Lung (tissue), 11 donors: ENCODE measurements at regions not wholly inside any gene's neighbourhood (a gene's known extent, or its start where the extent isn't known, plus 50 kb on each side); places are given as distances from the start of the nearest gene placed in this dataset.
A peak's percentile ranks its signal among the peaks of the same experiment; 100 is the strongest.

ENCODE experiments used
- ATAC-seq: fragments of 200-7000 bp; cut with Tn5 transposase; one replicate; pipeline ENCODE4 v1.9.1; 2020; ENCODE audit warnings: moderate number of reproducible peaks; ENCODE audit not compliant: insufficient read depth, low FRiP score
- DNase-seq, 3 donors: peaks; one replicate each; pipeline ENCODE4 v3.0.0-alpha.2; 2013 to 2017
- H3K27ac ChIP-seq, 2 donors: one replicate each; pipeline ENCODE4 v1.5.1; 2013; ENCODE audit warnings: mild to moderate bottlenecking in 2 of 2, moderate library complexity in 2 of 2, control low read depth in 1 of 2, inconsistent platforms in 1 of 2, low read depth in 1 of 2, low read length in 1 of 2
- H3K27me3 ChIP-seq, 3 donors: one replicate each; pipeline ENCODE4 v1.5.1; 2013; ENCODE audit warnings: low read length in 2 of 3; ENCODE audit not compliant: control insufficient read depth in 3 of 3, insufficient read depth in 3 of 3
- H3K36me3 ChIP-seq, 4 donors: one replicate each; pipeline ENCODE4 v1.5.1; 2013; ENCODE audit warnings: low read length in 4 of 4, mild to moderate bottlenecking in 1 of 4, moderate library complexity in 1 of 4; ENCODE audit not compliant: control insufficient read depth in 4 of 4, insufficient read depth in 4 of 4
- H3K4me1 ChIP-seq, 5 donors: one replicate each; pipeline ENCODE4 v1.5.1; 2013; ENCODE audit warnings: low read length in 5 of 5, mild to moderate bottlenecking in 2 of 5, moderate library complexity in 1 of 5; ENCODE audit not compliant: control insufficient read depth in 5 of 5, insufficient read depth in 5 of 5
- H3K4me3 ChIP-seq: one replicate; pipeline ENCODE4 v1.5.1; 2013; ENCODE audit warnings: mild to moderate bottlenecking, control low read depth, moderate library complexity
- H3K9ac ChIP-seq, 2 donors: one replicate each; pipeline ENCODE4 v1.5.1; 2013; ENCODE audit warnings: low read length in 2 of 2, control low read depth in 1 of 2; ENCODE audit not compliant: insufficient read depth in 1 of 2
- H3K9me3 ChIP-seq, 4 donors: one replicate each; pipeline ENCODE4 v1.5.1; 2013; ENCODE audit warnings: low read length in 3 of 4, mild to moderate bottlenecking in 1 of 4, moderate library complexity in 1 of 4; ENCODE audit not compliant: control insufficient read depth in 4 of 4, insufficient read depth in 3 of 4
- CTCF ChIP-seq: IDR thresholded peaks from 2 replicates; pipeline ENCODE4 v1.5.1; 2012; ENCODE audit warnings: mild to moderate bottlenecking; ENCODE audit errors: control extremely low read depth, extremely low read depth
- WGBS, 2 donors: extraction: QIAGEN DNeasy Blood & Tissue Kit; methylation state at CpG; one replicate each; pipeline ENCODE4 v1.1.7; 2013; 5-methylcytosine and 5-hydroxymethylcytosine counted together
- donor health status: control.
- donor health status: control.
- donor health status: Bipolar disorder and iron deficiency.
- donor health status: healthy.
- donor health status: DM: yes; HTN: yes; CAD: no.

DNA sequence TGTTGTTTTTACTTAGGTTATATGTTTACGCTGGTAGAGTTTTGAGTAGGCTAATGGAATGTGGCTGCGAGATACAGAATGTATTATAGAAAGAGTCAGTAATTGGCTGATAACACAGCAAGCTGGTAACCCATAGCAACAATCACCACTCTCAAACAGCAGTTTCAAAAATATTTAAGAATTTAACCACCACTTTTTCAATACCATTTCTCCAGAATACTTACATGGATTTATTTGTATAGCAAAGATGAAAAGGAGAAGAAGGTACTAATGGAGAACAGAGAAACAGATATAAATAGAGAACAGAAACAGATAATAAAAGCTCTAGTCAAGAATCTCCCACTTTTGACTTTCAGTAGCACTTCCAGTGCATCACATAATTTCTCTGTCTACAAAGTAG, 188.3 kb upstream of the SLC39A10 start:
- no peak overlapping the region for H3K27ac ChIP-seq
- no peak for TF ChIP-seq CTCF
- ATAC-seq (no peak), DNase-seq (peak in 1 of 3 donors; percentile 27)
- WGBS, 2 donors = 79 to 82% methylated on average over 2 of the region's 2 CpGs
- H3K9me3 ChIP-seq = peaks cover 0 to 5% (median 0%) of the 10 kb centered on the region in 4 donors
- H3K36me3 ChIP-seq = no peaks in the 10 kb centered on the region
- no peak overlapping the region for H3K4me3 ChIP-seq
- H3K4me1 ChIP-seq = peaks cover 0 to 5% (median 0%) of the 10 kb centered on the region in 5 donors
- no peaks in the 10 kb centered on the region for H3K27me3 ChIP-seq
- no peak overlapping the region for H3K9ac ChIP-seq

- Histone ChIP-seq H3K4me1 (peaks cover 0 to 2% (median 0%) of the 10 kb centered on the region in 5 donors), H3K4me3 (no peak overlapping the region), H3K36me3 (no peaks in the 10 kb centered on the region), H3K27ac (no peak overlapping the region), H3K9me3 (peaks cover 0 to 5% (median 0%) of the 10 kb centered on the region in 4 donors), H3K9ac (no peak overlapping the region), H3K27me3 (no peaks in the 10 kb centered on the region)
- TF ChIP-seq CTCF = no peak
- no peak for ATAC-seq
- no peak for DNase-seq
These were observed 190.6 kb upstream of the SLC39A10 start for GRCh38 chr2:195466427-195466826.

DNA sequence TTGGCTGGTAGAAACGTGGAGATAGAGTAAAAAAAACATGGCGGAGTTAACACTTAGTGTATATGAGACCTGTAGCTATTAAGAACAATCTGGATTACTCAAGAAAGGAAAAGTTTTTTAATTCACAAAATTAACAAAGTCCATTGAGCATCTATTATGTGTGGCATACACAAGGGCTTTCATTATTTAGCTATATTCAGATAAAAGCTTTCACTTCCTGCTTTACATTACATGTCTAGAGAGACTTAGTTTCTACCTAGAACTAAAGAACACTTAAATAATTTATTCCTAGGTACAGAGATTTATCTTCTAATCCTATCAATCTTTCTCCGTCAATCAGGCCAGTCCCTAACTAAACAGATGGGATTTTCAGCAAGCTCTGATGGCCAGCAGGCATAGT, 196.0 kb upstream of the SLC39A10 start:
- H3K27ac ChIP-seq = no peak overlapping the region
- no peak overlapping the region for H3K4me3 ChIP-seq
- peaks cover 0 to 10% (median 0%) of the 10 kb centered on the region in 5 donors for H3K4me1 ChIP-seq
- ATAC-seq (no peak), DNase-seq (no peak)
- no peak overlapping the region for H3K9ac ChIP-seq
- H3K27me3 ChIP-seq = no peaks in the 10 kb centered on the region
- peaks cover 0 to 4% (median 0%) of the 10 kb centered on the region in 4 donors for H3K9me3 ChIP-seq
- H3K36me3 ChIP-seq = no peaks in the 10 kb centered on the region
- TF ChIP-seq CTCF = no peak
- 61 to 62% methylated on average over 3 of the region's 3 CpGs for WGBS, 2 donors

- Histone ChIP-seq H3K4me1 (peaks cover 0 to 10% (median 0%) of the 10 kb centered on the region in 5 donors), H3K27ac (no peak overlapping the region), H3K9me3 (no peaks in the 10 kb centered on the region), H3K9ac (no peak overlapping the region), H3K36me3 (no peaks in the 10 kb centered on the region), H3K27me3 (no peaks in the 10 kb centered on the region), H3K4me3 (no peak overlapping the region)
- WGBS, 2 donors = 90% methylated on average over 2 of the region's 2 CpGs
- TF ChIP-seq CTCF = no peak
- DNase-seq (no peak), ATAC-seq (no peak)
These were observed 198.1 kb upstream of the SLC39A10 start for GRCh38 chr2:195458936-195459335.
